Ovary (tissue), 3 donors: ENCODE measurements at regions not wholly inside any gene's neighbourhood (a gene's known extent, or its start where the extent isn't known, plus 50 kb on each side); places are given as distances from the start of the nearest gene placed in this dataset.

Experiments
- CTCF ChIP-seq, 3 donors: fragments of 450-650 bp in 2 of 3; fragments of 200-600 bp in 1 of 3; IDR thresholded peaks; one replicate each; pipeline versions ENCODE4 v1.5.1 to v1.8.0; 2016 to 2022; ENCODE audit warnings: antibody characterized with exemption in 3 of 3, mild to moderate bottlenecking in 1 of 3
- EP300 ChIP-seq: sonication (generic); formaldehyde crosslinking; IDR thresholded peaks from one replicate; pipeline ENCODE4 v1.6.1; 2017; ENCODE audit warnings: antibody characterized with exemption
- POLR2A ChIP-seq: fragments of 450-650 bp; IDR thresholded peaks from one replicate; pipeline ENCODE4 v1.6.1; 2017; ENCODE audit warnings: antibody characterized with exemption, mild to moderate bottlenecking, moderate library complexity
- donor health status: DM: no; HTN: no; CAD: no.

DNA sequence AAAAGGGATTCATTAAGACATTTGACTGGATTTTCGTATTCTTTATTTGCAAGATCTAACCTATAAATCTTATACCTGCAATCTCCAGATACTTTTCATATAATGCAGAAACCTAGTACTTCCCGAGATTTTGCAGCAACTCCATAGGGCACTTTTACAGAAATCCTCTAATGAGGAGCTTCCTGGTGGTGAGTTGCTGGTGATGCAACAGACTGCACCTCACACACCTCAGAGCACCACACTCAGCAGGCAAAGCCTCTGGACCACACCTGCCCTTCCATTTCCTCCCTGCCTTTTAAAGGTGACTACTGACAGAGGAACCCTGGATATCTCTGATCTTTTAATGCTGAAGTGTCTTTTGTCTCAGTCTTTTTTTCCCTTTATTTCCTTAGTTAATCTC is 289.4 kb downstream of the TRAM1L1 start:
- no peak for TF ChIP-seq CTCF (IDR thresholded peaks at IDR 0.05)
- TF ChIP-seq POLR2A: no peak
- no peak for TF ChIP-seq EP300
